Right cardiac atrium (tissue), 5 donors: ENCODE measurements at regions not wholly inside any gene's neighbourhood (a gene's known extent, or its start where the extent isn't known, plus 50 kb on each side); places are given as distances from the start of the nearest gene placed in this dataset.

Experiments used
- ATAC-seq, 2 donors: fragments of 200-7000 bp; cut with Tn5 transposase; one replicate each; pipeline versions ENCODE4 v1.8.0 to v1.9.1; 2020; ENCODE audit warnings: moderate library complexity in 2 of 2, mild to moderate bottlenecking in 1 of 2
- DNase-seq, 3 donors: peaks; one replicate each; pipeline ENCODE4 v3.0.0-alpha.2; 2020
- H3K27ac ChIP-seq: one replicate; pipeline ENCODE4 v1.5.1; 2013; ENCODE audit warnings: mild to moderate bottlenecking, low read length, control low read depth, moderate library complexity
- H3K27me3 ChIP-seq: one replicate; pipeline ENCODE4 v1.6.1; 2013; ENCODE audit not compliant: control insufficient read depth, insufficient read depth
- H3K4me1 ChIP-seq: one replicate; pipeline ENCODE4 v1.6.1; 2013; ENCODE audit warnings: low read length; ENCODE audit not compliant: control insufficient read depth, insufficient read depth
- H3K4me3 ChIP-seq: one replicate; pipeline ENCODE4 v1.5.1; 2013; ENCODE audit warnings: low read length, control low read depth
- H3K9me3 ChIP-seq: one replicate; pipeline ENCODE4 v1.6.1; 2013; ENCODE audit warnings: low read length; ENCODE audit not compliant: control insufficient read depth
- WGBS: extraction: QIAGEN DNeasy Blood & Tissue Kit; methylation state at CpG from one replicate; pipeline ENCODE4 v1.1.7; 2013; 5-methylcytosine and 5-hydroxymethylcytosine counted together
- intact Hi-C, 4 donors: fragments of 100-400 bp; cut with DNase I; formaldehyde crosslinking; loops; one replicate each; pipeline versions ENCODE4 v1.11.0 to v1.14.0; 2022 to 2023
- donor health status: healthy with polysubstance abuse.
- donor health status: DM: no; HTN: yes; CAD: no.
- donor health status: DM: no; HTN: no; CAD: no.
- donor health status: DM: no; HTN: yes; CAD: no; lungs with severe emphysema.
- donor health status: DM: yes; HTN: yes; CAD: no.

GRCh38 chr9:135394699-135395645 lies 84.6 kb upstream of the PPP1R26 start:
- H3K4me1 ChIP-seq: no peaks in the 10 kb centered on the region
- WGBS: 82% methylated on average over 5 of the region's 5 CpGs
- H3K4me3 ChIP-seq: no peak overlapping the region
- ATAC-seq: no peak
- H3K9me3 ChIP-seq: peaks cover 1% of the 10 kb centered on the region
- no peak overlapping the region for H3K27ac ChIP-seq
- intact Hi-C loops: no loop called here
- no peak for DNase-seq
- H3K27me3 ChIP-seq: no peaks in the 10 kb centered on the region

- no peak for ATAC-seq
- Histone ChIP-seq H3K9me3 (peaks cover 1% of the 10 kb centered on the region), H3K27ac (no peak overlapping the region), H3K4me1 (no peaks in the 10 kb centered on the region), H3K4me3 (no peak overlapping the region), H3K27me3 (no peaks in the 10 kb centered on the region)
- intact Hi-C loops: no loop called here
- peak in 1 of 3 donors; percentile 30 for DNase-seq
- WGBS: 93% methylated on average over 12 of the region's 12 CpGs
Measured at GRCh38 chr9:135397142-135397541, 82.4 kb upstream of the PPP1R26 start.

- intact Hi-C loops: no loop called here
- Histone ChIP-seq H3K4me1 (no peaks in the 10 kb centered on the region), H3K27ac (no peak overlapping the region), H3K27me3 (no peaks in the 10 kb centered on the region), H3K4me3 (no peak overlapping the region), H3K9me3 (peaks cover 1% of the 10 kb centered on the region)
- ATAC-seq (no peak), DNase-seq (no peak)
- WGBS: 74% methylated on average over 18 of the region's 18 CpGs
Measured at GRCh38 chr9:135399000-135399649, 80.5 kb upstream of the PPP1R26 start.

GRCh38 chr9:135400496-135400895 lies 79.1 kb upstream of the PPP1R26 start:
- no peak for ATAC-seq

GRCh38 chr9:135401218-135401617 lies 78.4 kb upstream of the PPP1R26 start:
- DNase-seq: no peak
- intact Hi-C loops: no loop called here
- WGBS: 91% methylated on average over 14 of the region's 14 CpGs

More at GRCh38 chr9:135400496-135400895, 79.1 kb upstream of the PPP1R26 start:
- intact Hi-C loops: no loop called here
- no peak overlapping the region for H3K4me3 ChIP-seq
- no peaks in the 10 kb centered on the region for H3K4me1 ChIP-seq
- peaks cover 1% of the 10 kb centered on the region for H3K9me3 ChIP-seq
- H3K27me3 ChIP-seq: no peaks in the 10 kb centered on the region
- WGBS: 65% methylated on average over 9 of the region's 9 CpGs
- DNase-seq: no peak
- H3K27ac ChIP-seq: no peak overlapping the region

GRCh38 chr9:135402048-135402738 lies 77.4 kb upstream of the PPP1R26 start:
- H3K4me1 ChIP-seq: no peaks in the 10 kb centered on the region
- no peaks in the 10 kb centered on the region for H3K9me3 ChIP-seq
- DNase-seq: peak in 1 of 3 donors; percentile 21
- ATAC-seq: no peak
- no peaks in the 10 kb centered on the region for H3K27me3 ChIP-seq
- intact Hi-C loops: no loop called here
- H3K4me3 ChIP-seq: no peak overlapping the region
- H3K27ac ChIP-seq: no peak overlapping the region
- WGBS: 81% methylated on average over 18 of the region's 18 CpGs

More at GRCh38 chr9:135401218-135401617, 78.4 kb upstream of the PPP1R26 start:
- Histone ChIP-seq H3K27me3 (no peaks in the 10 kb centered on the region), H3K9me3 (peaks cover under 1% of the 10 kb centered on the region), H3K27ac (no peak overlapping the region), H3K4me3 (no peak overlapping the region), H3K4me1 (no peaks in the 10 kb centered on the region)
- ATAC-seq: no peak

- Histone ChIP-seq H3K4me1 (no peaks in the 10 kb centered on the region), H3K27me3 (no peaks in the 10 kb centered on the region), H3K27ac (no peak overlapping the region), H3K9me3 (no peaks in the 10 kb centered on the region), H3K4me3 (no peak overlapping the region)
- WGBS: 59% methylated on average over 29 of the region's 29 CpGs
- ATAC-seq: no peak
- DNase-seq: peak in 1 of 3 donors; percentile 33
- intact Hi-C loops: no loop called here
Measured at GRCh38 chr9:135402739-135403695, 76.6 kb upstream of the PPP1R26 start.

GRCh38 chr9:135403733-135404450 lies 75.7 kb upstream of the PPP1R26 start:
- Histone ChIP-seq H3K4me1 (no peaks in the 10 kb centered on the region), H3K4me3 (no peak overlapping the region), H3K27me3 (no peaks in the 10 kb centered on the region), H3K27ac (no peak overlapping the region), H3K9me3 (no peaks in the 10 kb centered on the region)
- intact Hi-C loops: no loop called here
- peak in 1 of 2 donors; percentile 34 for ATAC-seq
- WGBS: 38% methylated on average over 11 of the region's 11 CpGs
- peak in 2 of 3 donors; percentile 50 to 54 for DNase-seq

- Histone ChIP-seq H3K27me3 (no peaks in the 10 kb centered on the region), H3K4me1 (no peaks in the 10 kb centered on the region), H3K9me3 (no peaks in the 10 kb centered on the region), H3K27ac (no peak overlapping the region), H3K4me3 (no peak overlapping the region)
- DNase-seq (peak in 2 of 3 donors; percentile 37 to 57), ATAC-seq (no peak)
- intact Hi-C loops: no loop called here
- 74% methylated on average over 23 of the region's 23 CpGs for WGBS
Measured at GRCh38 chr9:135404451-135405144, 75.0 kb upstream of the PPP1R26 start.
